ENCODE measurements at regions not wholly inside any gene's neighbourhood (a gene's known extent, or its start where the extent isn't known, plus 50 kb on each side); places are given as distances from the start of the nearest gene placed in this dataset.

GRCh38 chr5:158406884-158407823 is 548.2 kb upstream of the CLINT1 start:
- no peak for DNase-seq
- intact Hi-C loops (cut with DNase I) = no loop called here
- 75 to 88% methylated on average over 4 of the region's 4 CpGs for WGBS, 2 donors

DNA sequence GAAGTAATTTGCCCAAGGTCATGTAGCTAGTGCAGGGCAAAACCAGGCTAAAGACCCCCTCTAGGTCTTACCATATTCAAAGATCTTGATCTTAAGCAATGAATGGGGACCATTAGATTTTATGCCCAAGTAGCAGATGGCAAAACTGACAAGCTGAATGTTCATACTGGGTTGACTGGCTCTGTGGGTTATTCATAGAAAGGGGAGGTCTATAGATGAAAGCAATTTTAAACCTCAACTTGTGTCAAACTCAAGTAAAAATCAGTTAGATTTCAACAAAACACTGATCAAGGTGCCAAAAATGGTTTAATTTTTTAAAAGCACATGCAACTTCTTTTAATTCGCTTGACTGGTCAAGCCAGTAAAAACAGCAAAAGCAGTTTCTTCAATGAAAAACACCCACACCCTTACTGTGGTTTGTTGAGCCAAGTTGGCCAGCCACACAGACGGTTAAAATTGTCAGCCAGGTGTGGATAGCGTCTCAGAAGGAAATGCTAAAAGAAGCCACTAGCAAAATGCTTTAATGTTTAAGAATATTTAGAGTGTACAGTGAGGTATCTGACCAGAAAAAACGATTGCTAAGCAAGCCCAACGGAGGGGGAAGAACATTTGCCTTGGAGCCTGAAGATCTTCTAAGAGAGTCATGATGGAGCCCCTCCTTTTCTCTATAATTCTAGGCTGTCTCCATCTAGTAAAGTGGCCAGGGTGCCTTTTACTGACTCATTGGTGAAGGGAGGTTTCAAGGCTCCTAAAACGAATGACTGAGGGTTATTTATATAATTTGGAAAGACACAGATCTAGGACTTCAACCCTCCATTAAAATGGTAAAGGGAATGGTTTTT is 539.6 kb upstream of the CLINT1 start:
- WGBS, 2 donors = 41% methylated on average over 6 of the region's 6 CpGs
- intact Hi-C loops (cut with DNase I) = no loop called here
- Histone ChIP-seq H3K27me3 (no peaks in the 10 kb centered on the region), H3K4me3 (replicated peaks in 1 of 3) (no peak overlapping the region), H3K9me3 (no peaks in the 10 kb centered on the region), H3K27ac (no peak overlapping the region), H3K36me3 (no peaks in the 10 kb centered on the region), H3K4me1 (peaks cover 0 to 9% of the 10 kb centered on the region in 2 donors)
- TF ChIP-seq POLR2A (IDR thresholded peaks at IDR 0.05) = no peak
- no peak for TF ChIP-seq CTCF (IDR thresholded peaks at IDR 0.05)
- DNase-seq = peak; percentile 23 to 31

More at GRCh38 chr5:158406884-158407823, 548.2 kb upstream of the CLINT1 start:
- Histone ChIP-seq H3K9me3 (no peaks in the 10 kb centered on the region), H3K4me3 (replicated peaks in 1 of 3) (no peak overlapping the region), H3K36me3 (no peaks in the 10 kb centered on the region), H3K27ac (no peak overlapping the region), H3K27me3 (no peaks in the 10 kb centered on the region), H3K4me1 (no peaks in the 10 kb centered on the region)
- no peak for TF ChIP-seq POLR2A (IDR thresholded peaks at IDR 0.05)
- no peak for TF ChIP-seq CTCF (IDR thresholded peaks at IDR 0.05)

GRCh38 chr5:158397278-158397677 is 538.3 kb upstream of the CLINT1 start:
- Histone ChIP-seq H3K36me3 (no peaks in the 10 kb centered on the region), H3K27me3 (no peaks in the 10 kb centered on the region), H3K27ac (no peak overlapping the region), H3K4me1 (peaks cover 0 to 9% of the 10 kb centered on the region in 2 donors), H3K9me3 (no peaks in the 10 kb centered on the region), H3K4me3 (replicated peaks in 1 of 3) (no peak overlapping the region)
- intact Hi-C loops (cut with DNase I) = no loop called here
- WGBS, 2 donors = 88 to 94% methylated on average over 6 of the region's 6 CpGs
- no peak for DNase-seq
- TF ChIP-seq CTCF (IDR thresholded peaks at IDR 0.05) (no peak), POLR2A (IDR thresholded peaks at IDR 0.05) (no peak)

- H3K36me3 ChIP-seq = no peaks in the 10 kb centered on the region
- TF ChIP-seq CTCF (IDR thresholded peaks at IDR 0.05) = no peak
- TF ChIP-seq POLR2A (IDR thresholded peaks at IDR 0.05) = no peak
- intact Hi-C loops (cut with DNase I) = no loop called here
- DNase-seq = no peak
- H3K27me3 ChIP-seq = no peaks in the 10 kb centered on the region
- no peaks in the 10 kb centered on the region for H3K9me3 ChIP-seq
- H3K4me1 ChIP-seq = peaks cover 0 to 5% of the 10 kb centered on the region in 2 donors
- H3K27ac ChIP-seq = no peak overlapping the region
- H3K4me3 ChIP-seq (replicated peaks in 1 of 3) = no peak overlapping the region
Observed at GRCh38 chr5:158394102-158394501, 535.2 kb upstream of the CLINT1 start.

Data from thyroid gland (tissue), 4 donors.